ENCODE measurements at regions not wholly inside any gene's neighbourhood (a gene's known extent, or its start where the extent isn't known, plus 50 kb on each side); places are given as distances from the start of the nearest gene placed in this dataset.

DNA sequence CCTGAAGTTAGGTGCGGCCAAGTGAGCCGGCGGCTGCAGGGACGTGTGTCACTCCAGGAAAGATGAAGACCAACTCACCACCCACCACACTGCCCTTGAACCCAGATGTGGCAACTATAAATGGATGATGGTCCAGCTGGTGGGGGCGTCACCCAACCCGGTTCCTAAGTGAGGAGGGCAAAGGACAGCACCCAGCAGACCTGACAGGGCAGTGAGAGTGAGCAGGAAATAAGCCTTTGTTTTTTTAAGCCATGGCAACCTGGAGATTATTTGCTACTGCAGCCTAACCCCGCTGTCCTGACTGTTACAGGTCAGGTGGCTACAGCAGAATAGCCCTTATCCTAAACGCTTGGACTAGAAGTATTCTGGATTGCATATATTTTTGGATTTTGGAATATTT lies 228.9 kb downstream of the CTTN start:
- no peak for TF ChIP-seq NRF1 (IDR thresholded peaks at IDR 0.05; ENCODE audit: low read depth, low read length)
- TF ChIP-seq, protein P1, sequence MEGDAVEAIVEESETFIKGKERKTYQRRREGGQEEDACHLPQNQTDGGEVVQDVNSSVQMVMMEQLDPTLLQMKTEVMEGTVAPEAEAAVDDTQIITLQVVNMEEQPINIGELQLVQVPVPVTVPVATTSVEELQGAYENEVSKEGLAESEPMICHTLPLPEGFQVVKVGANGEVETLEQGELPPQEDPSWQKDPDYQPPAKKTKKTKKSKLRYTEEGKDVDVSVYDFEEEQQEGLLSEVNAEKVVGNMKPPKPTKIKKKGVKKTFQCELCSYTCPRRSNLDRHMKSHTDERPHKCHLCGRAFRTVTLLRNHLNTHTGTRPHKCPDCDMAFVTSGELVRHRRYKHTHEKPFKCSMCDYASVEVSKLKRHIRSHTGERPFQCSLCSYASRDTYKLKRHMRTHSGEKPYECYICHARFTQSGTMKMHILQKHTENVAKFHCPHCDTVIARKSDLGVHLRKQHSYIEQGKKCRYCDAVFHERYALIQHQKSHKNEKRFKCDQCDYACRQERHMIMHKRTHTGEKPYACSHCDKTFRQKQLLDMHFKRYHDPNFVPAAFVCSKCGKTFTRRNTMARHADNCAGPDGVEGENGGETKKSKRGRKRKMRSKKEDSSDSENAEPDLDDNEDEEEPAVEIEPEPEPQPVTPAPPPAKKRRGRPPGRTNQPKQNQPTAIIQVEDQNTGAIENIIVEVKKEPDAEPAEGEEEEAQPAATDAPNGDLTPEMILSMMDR (IDR thresholded peaks at IDR 0.05) = no peak
- TF ChIP-seq, protein P2, sequence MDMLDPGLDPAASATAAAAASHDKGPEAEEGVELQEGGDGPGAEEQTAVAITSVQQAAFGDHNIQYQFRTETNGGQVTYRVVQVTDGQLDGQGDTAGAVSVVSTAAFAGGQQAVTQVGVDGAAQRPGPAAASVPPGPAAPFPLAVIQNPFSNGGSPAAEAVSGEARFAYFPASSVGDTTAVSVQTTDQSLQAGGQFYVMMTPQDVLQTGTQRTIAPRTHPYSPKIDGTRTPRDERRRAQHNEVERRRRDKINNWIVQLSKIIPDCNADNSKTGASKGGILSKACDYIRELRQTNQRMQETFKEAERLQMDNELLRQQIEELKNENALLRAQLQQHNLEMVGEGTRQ (IDR thresholded peaks at IDR 0.05; ENCODE audit: borderline replicate concordance, low read depth, low read length) = no peak
- TF ChIP-seq YY1 (IDR thresholded peaks at IDR 0.05; ENCODE audit: low read depth) = no peak

Data from SK-N-SH (cell line).